Bronchial epithelial cell (primary cell): ENCODE measurements at regions not wholly inside any gene's neighbourhood (a gene's known extent, or its start where the extent isn't known, plus 50 kb on each side); places are given as distances from the start of the nearest gene placed in this dataset.
"Not testable (repeated sequence)": the region's sequence is repeated elsewhere in the genome, so short reads cannot be mapped to it uniquely, and the experiment has no call there.

Experiments
- DNase-seq: peaks from one replicate; pipeline ENCODE4 v3.0.0-alpha.2; 2010; ENCODE audit warnings: low read depth
- FAIRE-seq: peaks from 2 replicates; lab custom pipeline; 2011; peaks lifted over from hg19 to GRCh38; lab: Jason Lieb, UNC
- H3K27me3 ChIP-seq: 2 replicates; pipeline ENCODE4 v1.5.1; 2011; ENCODE audit warnings: low read length; ENCODE audit not compliant: control insufficient read depth, insufficient read depth
- H3K36me3 ChIP-seq: 2 replicates; pipeline ENCODE4 v1.5.1; 2011; ENCODE audit warnings: low read length; ENCODE audit not compliant: control insufficient read depth, insufficient read depth
- H3K4me3 ChIP-seq: 2 replicates; pipeline ENCODE4 v1.5.1; 2011; ENCODE audit warnings: mild to moderate bottlenecking, low read depth, low read length, control low read depth
- TF ChIP-seq, protein P1 (sequence below): IDR thresholded peaks from 2 replicates; pipeline ENCODE4 v1.5.1; 2011; ENCODE audit warnings: mild to moderate bottlenecking, moderate library complexity, low read length, control low read depth, inconsistent platforms; ENCODE audit not compliant: insufficient read depth, severe bottlenecking

DNA sequence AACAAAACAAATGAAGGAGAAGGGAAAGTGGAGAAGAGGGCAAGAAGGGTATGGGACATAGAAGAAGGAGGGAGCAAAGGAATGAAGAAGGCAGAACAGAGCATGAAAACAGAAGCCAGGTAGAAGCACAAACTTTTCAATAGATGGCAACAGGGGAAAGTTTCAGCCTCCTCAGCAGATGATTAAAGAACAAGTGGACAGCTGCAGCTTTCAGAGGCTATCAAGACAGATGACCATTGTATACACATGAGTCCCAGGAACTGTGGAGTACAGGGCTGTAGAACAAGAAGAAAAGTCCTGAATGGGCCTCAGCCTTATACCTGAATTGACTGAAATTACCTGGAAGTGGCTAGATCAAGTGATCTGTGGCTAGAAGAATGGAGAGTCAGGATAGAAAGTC lies 62.0 kb upstream of the FIBIN start:
- H3K36me3 ChIP-seq, result no peaks in the 10 kb centered on the region
- FAIRE-seq (no peak), DNase-seq (no peak)
- H3K4me3 ChIP-seq, result no peak overlapping the region
- TF ChIP-seq, protein P1, sequence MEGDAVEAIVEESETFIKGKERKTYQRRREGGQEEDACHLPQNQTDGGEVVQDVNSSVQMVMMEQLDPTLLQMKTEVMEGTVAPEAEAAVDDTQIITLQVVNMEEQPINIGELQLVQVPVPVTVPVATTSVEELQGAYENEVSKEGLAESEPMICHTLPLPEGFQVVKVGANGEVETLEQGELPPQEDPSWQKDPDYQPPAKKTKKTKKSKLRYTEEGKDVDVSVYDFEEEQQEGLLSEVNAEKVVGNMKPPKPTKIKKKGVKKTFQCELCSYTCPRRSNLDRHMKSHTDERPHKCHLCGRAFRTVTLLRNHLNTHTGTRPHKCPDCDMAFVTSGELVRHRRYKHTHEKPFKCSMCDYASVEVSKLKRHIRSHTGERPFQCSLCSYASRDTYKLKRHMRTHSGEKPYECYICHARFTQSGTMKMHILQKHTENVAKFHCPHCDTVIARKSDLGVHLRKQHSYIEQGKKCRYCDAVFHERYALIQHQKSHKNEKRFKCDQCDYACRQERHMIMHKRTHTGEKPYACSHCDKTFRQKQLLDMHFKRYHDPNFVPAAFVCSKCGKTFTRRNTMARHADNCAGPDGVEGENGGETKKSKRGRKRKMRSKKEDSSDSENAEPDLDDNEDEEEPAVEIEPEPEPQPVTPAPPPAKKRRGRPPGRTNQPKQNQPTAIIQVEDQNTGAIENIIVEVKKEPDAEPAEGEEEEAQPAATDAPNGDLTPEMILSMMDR, result no peak
- no peaks in the 10 kb centered on the region for H3K27me3 ChIP-seq

DNA sequence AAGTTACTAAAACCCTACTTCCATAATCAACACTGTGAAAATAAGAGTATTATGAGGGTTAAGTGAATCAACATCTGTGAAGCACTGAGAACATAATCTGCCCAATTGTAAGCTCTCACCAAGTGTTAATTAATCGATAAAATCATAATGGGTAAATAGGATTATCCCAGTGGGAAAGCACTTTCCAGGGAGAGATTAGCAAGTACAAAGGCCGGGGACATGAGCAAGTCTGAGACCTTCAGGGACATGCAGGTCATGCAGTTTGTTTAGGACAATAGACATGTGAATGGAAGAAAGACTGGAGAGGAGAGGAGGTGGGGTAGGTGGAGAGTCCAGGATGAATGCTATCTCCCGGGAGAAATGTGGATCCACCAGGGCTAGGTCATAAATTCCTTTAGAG lies 57.8 kb upstream of the FIBIN start:
- TF ChIP-seq, protein P1, result no peak
- DNase-seq, result no peak
- Histone ChIP-seq H3K27me3 (no peaks in the 10 kb centered on the region), H3K36me3 (no peaks in the 10 kb centered on the region), H3K4me3 (no peak overlapping the region)
- FAIRE-seq, result no peak

DNA sequence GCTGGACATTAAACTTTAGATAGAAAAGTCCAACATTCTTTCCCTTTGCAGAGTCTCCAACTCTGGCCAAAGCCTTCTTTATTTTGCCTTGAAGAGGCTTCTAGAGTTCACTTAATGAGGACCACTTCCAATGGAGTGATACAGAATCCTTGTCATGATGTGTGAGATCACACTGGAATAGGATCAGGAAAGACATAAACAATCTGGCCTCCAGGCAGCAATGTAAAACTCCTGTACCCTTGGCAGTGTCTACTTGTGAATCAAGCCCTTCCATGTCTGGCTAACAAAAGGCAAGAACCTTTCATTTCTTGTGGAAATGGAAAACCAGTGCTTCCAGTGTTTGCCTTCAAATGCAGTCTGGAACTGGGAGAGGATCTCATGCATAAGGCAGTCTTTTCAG lies 56.5 kb upstream of the FIBIN start:
- H3K27me3 ChIP-seq, result no peaks in the 10 kb centered on the region
- TF ChIP-seq, protein P1, result no peak
- DNase-seq (no peak), FAIRE-seq (no peak)
- no peaks in the 10 kb centered on the region for H3K36me3 ChIP-seq
- H3K4me3 ChIP-seq, result no peak overlapping the region

DNA sequence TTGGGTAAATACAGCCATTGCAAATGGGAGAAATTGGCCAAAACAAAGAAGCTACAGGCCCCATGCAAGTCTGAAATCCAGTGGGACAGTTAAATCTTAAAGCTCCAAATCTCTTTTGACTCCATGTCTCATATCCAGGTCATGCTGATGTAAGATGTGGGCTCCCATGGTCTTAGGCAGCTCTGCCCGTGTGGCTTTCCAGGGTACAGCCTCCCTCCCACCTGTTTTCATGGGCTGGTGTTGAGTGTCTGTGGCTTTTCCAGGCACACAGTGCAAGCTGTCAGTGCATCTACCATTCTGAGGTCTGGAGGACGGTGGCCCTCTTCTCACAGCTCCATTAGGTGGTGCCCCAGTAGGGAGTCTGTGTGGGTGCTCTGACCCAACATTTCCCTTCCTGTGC lies 53.4 kb upstream of the FIBIN start:
- DNase-seq, H3K36me3 ChIP-seq, H3K27me3 ChIP-seq, H3K4me3 ChIP-seq, FAIRE-seq: not testable (repeated sequence)

DNA sequence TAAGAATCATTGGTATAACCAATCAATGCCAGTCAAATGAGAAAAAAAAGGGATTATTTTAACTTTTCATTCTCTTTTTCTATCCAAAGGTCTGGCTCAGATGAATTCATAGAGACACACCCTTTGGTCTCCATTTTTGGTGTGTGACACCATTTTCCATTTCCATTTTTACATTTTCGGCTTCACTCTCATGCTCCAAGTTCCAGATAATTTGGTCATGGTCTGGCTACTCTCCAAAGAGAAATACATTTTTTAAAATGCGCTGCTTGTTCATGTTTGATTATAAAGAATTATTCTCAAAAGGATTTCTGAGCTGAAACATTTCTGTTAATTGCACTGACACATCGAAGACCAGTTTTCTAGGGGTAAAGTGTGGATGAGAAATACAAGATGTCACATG lies 51.6 kb upstream of the FIBIN start:
- no peak for FAIRE-seq
- no peak overlapping the region for H3K4me3 ChIP-seq
- DNase-seq, result no peak
- TF ChIP-seq, protein P1, result no peak
- no peaks in the 10 kb centered on the region for H3K36me3 ChIP-seq
- no peaks in the 10 kb centered on the region for H3K27me3 ChIP-seq

DNA sequence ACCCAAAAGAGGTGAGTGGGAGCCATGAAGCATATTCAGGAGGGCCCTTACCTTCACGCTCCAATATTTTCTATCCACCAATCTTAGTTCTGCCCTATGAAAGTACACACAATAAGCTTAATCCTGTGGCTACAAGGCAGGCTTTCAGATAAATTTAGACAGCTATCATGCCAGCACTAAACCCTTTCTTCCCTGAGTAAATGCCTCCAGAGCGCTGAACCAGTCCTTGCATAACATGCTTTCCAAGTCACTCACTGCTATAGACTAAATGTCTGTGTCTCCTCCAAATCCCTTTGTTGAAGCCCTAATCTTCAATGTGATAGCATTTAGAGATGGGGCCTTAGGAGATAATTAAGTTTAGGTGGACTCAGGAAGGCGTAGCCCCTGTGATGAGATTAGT lies 50.3 kb upstream of the FIBIN start:
- TF ChIP-seq, protein P1, result no peak
- no peak for FAIRE-seq
- H3K4me3 ChIP-seq, result no peak overlapping the region
- no peaks in the 10 kb centered on the region for H3K27me3 ChIP-seq
- H3K36me3 ChIP-seq, result no peaks in the 10 kb centered on the region
- no peak for DNase-seq
